ENCODE measurements at regions not wholly inside any gene's neighbourhood (a gene's known extent, or its start where the extent isn't known, plus 50 kb on each side); places are given as distances from the start of the nearest gene placed in this dataset.
"Not testable (repeated sequence)": the region's sequence is repeated elsewhere in the genome, so short reads cannot be mapped to it uniquely, and the experiment has no call there.

- peak in 1 of 11 donors; percentile 4 for DNase-seq (ENCODE audit: extremely low read depth in 1 of 11, low read depth in 9 of 11, low spot score in 4 of 11)
Observed at GRCh38 chr3:137669519-137670060, 94.5 kb upstream of the SOX14 start.

GRCh38 chr3:137687181-137687879 lies 76.8 kb upstream of the SOX14 start:
- DNase-seq (ENCODE audit: extremely low read depth in 1 of 11, low read depth in 9 of 11, low spot score in 4 of 11) = no peak

- peak in 4 of 11 donors; percentile 1 to 6 (median 4) for DNase-seq (ENCODE audit: extremely low read depth in 1 of 11, low read depth in 9 of 11, low spot score in 4 of 11)
Observed at GRCh38 chr3:137692803-137693431, 71.2 kb upstream of the SOX14 start.

GRCh38 chr3:137693791-137694190 lies 70.3 kb upstream of the SOX14 start:
- DNase-seq (ENCODE audit: extremely low read depth in 1 of 11, low read depth in 9 of 11, low spot score in 4 of 11) = no peak

- no peak for DNase-seq (ENCODE audit: extremely low read depth in 1 of 11, low read depth in 9 of 11, low spot score in 4 of 11)
Observed at GRCh38 chr3:137694836-137695235, 69.3 kb upstream of the SOX14 start.

- DNase-seq (ENCODE audit: extremely low read depth in 1 of 11, low read depth in 9 of 11, low spot score in 4 of 11) = no peak
Observed at GRCh38 chr3:137695351-137695750, 68.8 kb upstream of the SOX14 start.

- DNase-seq (ENCODE audit: extremely low read depth in 1 of 11, low read depth in 9 of 11, low spot score in 4 of 11) = no peak
Observed at GRCh38 chr3:137709011-137709601, 55.0 kb upstream of the SOX14 start.

GRCh38 chr3:137713965-137714364 lies 50.1 kb upstream of the SOX14 start:
- DNase-seq (ENCODE audit: extremely low read depth in 1 of 11, low read depth in 9 of 11, low spot score in 4 of 11) = not testable (repeated sequence)
